ENCODE measurements at regions not wholly inside any gene's neighbourhood (a gene's known extent, or its start where the extent isn't known, plus 50 kb on each side); places are given as distances from the start of the nearest gene placed in this dataset.

- TF ChIP-seq CTCF (IDR thresholded peaks at IDR 0.05) (no peak), POLR2A (IDR thresholded peaks at IDR 0.05) (no peak)
These were observed 200.7 kb upstream of the SPIN4 start for GRCh38 chrX:63551856-63552255.
